GM12878 (cell line): ENCODE measurements at regions not wholly inside any gene's neighbourhood (a gene's known extent, or its start where the extent isn't known, plus 50 kb on each side); places are given as distances from the start of the nearest gene placed in this dataset.

ENCODE experiments used
- ATAC-seq: fragments of 200-7000 bp; cut with Tn5 transposase; 3 replicates; pipeline ENCODE4 v1.9.1; 2020; ENCODE audit warnings: mild to moderate bottlenecking, moderate library complexity
- BruUV-seq: library from RNA; stranded (reverse); fragments of 400-500 nt; replicated peaks from 2 replicates; lab custom pipeline; 2021; lab: Mats Ljungman, UMichigan
- CTCF ChIA-PET: fragments of 300-600 bp; sonication (Branson Sonifier 250); formaldehyde crosslinking; extraction: SDS; loops from one replicate; lab custom pipeline; 2021; ENCODE audit warnings: inconsistent platforms; lab: Yijun Ruan, JAX
- POLR2A ChIA-PET: fragments of 350-600 bp; formaldehyde crosslinking; extraction: SDS; loops from one replicate; lab custom pipeline; 2021; ENCODE audit warnings: inconsistent platforms; lab: Charles Lee
- RAD21 ChIA-PET: fragments of 300-600 bp; sonication (Branson Sonifier 250); formaldehyde crosslinking; loops from one replicate; lab custom pipeline; 2023; ENCODE audit warnings: antibody characterized with exemption; ENCODE audit not compliant: unreplicated experiment; lab: Charles Lee
- SMC1A ChIA-PET: fragments of 300-600 bp; sonication (Branson Sonifier 250); formaldehyde crosslinking; loops from one replicate; lab custom pipeline; 2023; ENCODE audit not compliant: unreplicated experiment, uncharacterized antibody; lab: Charles Lee
- DNase-seq: peaks from one replicate; pipeline ENCODE4 v3.0.0-alpha.2; 2011; ENCODE audit warnings: low read depth, low spot score
- FAIRE-seq: peaks from 3 replicates; lab custom pipeline; 2011; peaks lifted over from hg19 to GRCh38; lab: Jason Lieb, UNC
- H2AFZ ChIP-seq: 2 replicates; pipeline ENCODE4 v1.6.0; 2011; ENCODE audit warnings: low read depth, low read length, control low read depth; ENCODE audit not compliant: control insufficient read depth
- H3K27ac ChIP-seq: 2 replicates; pipeline ENCODE4 v1.5.1; 2011; ENCODE audit warnings: control low read depth; ENCODE audit not compliant: control insufficient read depth, insufficient read depth
- H3K27me3 ChIP-seq, 2 experiments: replicated peaks in 1 of 2; 2 replicates each; pipeline versions ENCODE4 v1.6.0 to v1.6.1; 2011; ENCODE audit warnings: low read length in 1 of 2; ENCODE audit not compliant: control insufficient read depth in 2 of 2, insufficient read depth in 2 of 2
- H3K36me3 ChIP-seq, 2 experiments: 2 replicates each; pipeline ENCODE4 v1.5.1; 2011; ENCODE audit warnings: low read length in 1 of 2; ENCODE audit not compliant: control insufficient read depth in 2 of 2, insufficient read depth in 2 of 2
- H3K4me1 ChIP-seq: 2 replicates; pipeline ENCODE4 v1.6.1; 2011; ENCODE audit warnings: mild to moderate bottlenecking, low read length, moderate library complexity, mixed read lengths; ENCODE audit not compliant: control insufficient read depth, insufficient read depth
- H3K4me2 ChIP-seq: 2 replicates; pipeline ENCODE4 v1.6.0; 2011; ENCODE audit warnings: control low read depth; ENCODE audit not compliant: control insufficient read depth, insufficient read depth
- H3K4me3 ChIP-seq: fragments of 200-600 bp; sonication (generic); 2 replicates; pipeline ENCODE4 v1.5.1; 2016
- H3K79me2 ChIP-seq: 2 replicates; pipeline ENCODE4 v1.6.0; 2011; ENCODE audit warnings: low read length; ENCODE audit not compliant: control insufficient read depth, insufficient read depth
- H3K9ac ChIP-seq: 2 replicates; pipeline ENCODE4 v1.8.0; 2011; ENCODE audit warnings: low read length, control low read depth, mixed read lengths; ENCODE audit not compliant: control insufficient read depth, insufficient read depth
- H3K9me3 ChIP-seq: replicated peaks from 3 replicates; pipeline ENCODE4 v1.5.1; 2011; ENCODE audit warnings: mild to moderate bottlenecking, low read length; ENCODE audit not compliant: control insufficient read depth, insufficient read depth
- H4K20me1 ChIP-seq: 2 replicates; pipeline ENCODE4 v1.6.0; 2011; ENCODE audit not compliant: control insufficient read depth, insufficient read depth
- BCLAF1 ChIP-seq: fragments of 450-650 bp; IDR thresholded peaks from 2 replicates; pipeline ENCODE4 v1.6.1; 2017; ENCODE audit warnings: antibody characterized with exemption, mild to moderate bottlenecking, moderate library complexity
- BMI1 ChIP-seq: fragments of 450-650 bp; IDR thresholded peaks from 2 replicates; pipeline ENCODE4 v1.6.1; 2016; ENCODE audit warnings: mild to moderate bottlenecking, moderate library complexity, borderline replicate concordance
- CHD2 ChIP-seq: IDR thresholded peaks from 2 replicates; pipeline ENCODE4 v1.6.1; 2011; ENCODE audit warnings: low read depth, low read length, improper control_type of control experiment, borderline replicate concordance
- CHD4 ChIP-seq: fragments of 200-600 bp; sonication (generic); IDR thresholded peaks from 2 replicates; pipeline ENCODE4 v1.6.1; 2016; ENCODE audit warnings: mild to moderate bottlenecking
- CREM ChIP-seq: IDR thresholded peaks from 2 replicates; pipeline ENCODE4 v1.6.1; 2014; ENCODE audit warnings: antibody characterized with exemption, low read depth
- CUX1 ChIP-seq: IDR thresholded peaks from 2 replicates; pipeline ENCODE4 v1.6.1; 2012; ENCODE audit warnings: improper control_type of control experiment, low read depth, low read length; ENCODE audit not compliant: insufficient replicate concordance
- E4F1 ChIP-seq: fragments of 450-650 bp; IDR thresholded peaks from 2 replicates; pipeline ENCODE4 v1.6.1; 2018; ENCODE audit warnings: borderline replicate concordance, mild to moderate bottlenecking; ENCODE audit not compliant: partially characterized antibody
- IKZF2 ChIP-seq, 2 experiments: fragments of 450-650 bp; IDR thresholded peaks; 2 replicates each; pipeline ENCODE4 v1.6.1; 2017; ENCODE audit warnings: mild to moderate bottlenecking in 2 of 2, moderate library complexity in 2 of 2
- PBX3 ChIP-seq: IDR thresholded peaks from 2 replicates; pipeline ENCODE4 v1.6.1; 2011; ENCODE audit warnings: mild to moderate bottlenecking, low read depth, low read length, moderate library complexity; ENCODE audit not compliant: insufficient replicate concordance
- RELA ChIP-seq: fragments of 450-650 bp; IDR thresholded peaks from 2 replicates; pipeline ENCODE4 v1.8.0; 2014; ENCODE audit warnings: borderline replicate concordance; ENCODE audit not compliant: partially characterized antibody
- SIX5 ChIP-seq: IDR thresholded peaks from 2 replicates; pipeline ENCODE4 v1.6.1; 2011; ENCODE audit warnings: mild to moderate bottlenecking, low read depth, low read length, moderate library complexity; ENCODE audit not compliant: severe bottlenecking
- SMARCA5 ChIP-seq: fragments of 450-650 bp; IDR thresholded peaks from 2 replicates; pipeline ENCODE4 v1.6.1; 2017; ENCODE audit warnings: mild to moderate bottlenecking
- SREBF1 ChIP-seq: IDR thresholded peaks from 2 replicates; pipeline ENCODE4 v1.6.1; 2012; ENCODE audit warnings: mild to moderate bottlenecking, low read length
- SUZ12 ChIP-seq: fragments of 200-600 bp; sonication (generic); IDR thresholded peaks from one replicate; pipeline ENCODE4 v1.6.1; 2018; ENCODE audit warnings: antibody characterized with exemption, mild to moderate bottlenecking; ENCODE audit not compliant: unreplicated experiment
- ZNF622 ChIP-seq: fragments of 450-650 bp; IDR thresholded peaks from 2 replicates; pipeline ENCODE4 v1.6.1; 2017; ENCODE audit warnings: mild to moderate bottlenecking, inconsistent platforms
- in situ Hi-C: fragments of 300-500 bp; cut with MboI; formaldehyde crosslinking; loops from 9 replicates; pipeline ENCODE4 v1.14.3; 2018; ENCODE audit warnings: mixed read lengths
- intact Hi-C: fragments of 100-400 bp; cut with micrococcal nuclease; formaldehyde crosslinking; loops from one replicate; pipeline ENCODE4 v1.14.2; 2022; ENCODE audit not compliant: unreplicated experiment

- BruUV-seq = no TSS peak
- no peak overlapping the region for H3K27ac ChIP-seq
- SMC1A ChIA-PET = no interaction called here
- in situ Hi-C loops = no loop called here
- no peaks in the 10 kb centered on the region for H3K36me3 ChIP-seq
- no peak overlapping the region for H3K9ac ChIP-seq
- POLR2A ChIA-PET = no interaction called here
- ATAC-seq (no peak), FAIRE-seq (no peak), DNase-seq (no peak)
- CTCF ChIA-PET = no interaction called here
- H3K4me1 ChIP-seq = no peaks in the 10 kb centered on the region
- RAD21 ChIA-PET = no interaction called here
- H3K27me3 ChIP-seq = no peaks in the 10 kb centered on the region
- no peak overlapping the region for H3K4me2 ChIP-seq
- no peaks in the 10 kb centered on the region for H4K20me1 ChIP-seq
- no peaks in the 10 kb centered on the region for H3K79me2 ChIP-seq
- H3K9me3 ChIP-seq = no peaks in the 10 kb centered on the region
- no peak overlapping the region for H2AFZ ChIP-seq
- intact Hi-C loops = no loop called here
- no peak overlapping the region for H3K4me3 ChIP-seq
- TF ChIP-seq BCLAF1 (no peak), SREBF1 (no peak), SMARCA5 (no peak), ZNF622 (no peak), RELA (no peak), E4F1 (no peak), CUX1 (no peak), PBX3 (no peak), CHD2 (no peak), SUZ12 (no peak), CREM (no peak), CHD4 (no peak), IKZF2 (IDR thresholded peaks at IDR 0.05) (no peak), BMI1 (no peak), SIX5 (no peak)
Measured at GRCh38 chr7:10221084-10221483, 752.6 kb upstream of the PHF14 start.
